H9 (cell line): ENCODE measurements at regions not wholly inside any gene's neighbourhood (a gene's known extent, or its start where the extent isn't known, plus 50 kb on each side); places are given as distances from the start of the nearest gene placed in this dataset.

ENCODE experiments used
- DNase-seq: peaks from one replicate; pipeline ENCODE4 v3.0.0-alpha.2; 2017
- H2AFZ ChIP-seq: one replicate; pipeline ENCODE4 v1.6.1; 2013; ENCODE audit warnings: mild to moderate bottlenecking, low read length, control low read depth, moderate library complexity
- H2AK5ac ChIP-seq: 2 replicates; pipeline ENCODE4 v1.6.1; 2013; ENCODE audit warnings: low read length, control low read depth, mixed read lengths; ENCODE audit not compliant: insufficient read length
- H2BK120ac ChIP-seq: one replicate; pipeline ENCODE4 v1.6.1; 2013; ENCODE audit warnings: low read depth, mild to moderate bottlenecking, low read length, control low read depth, inconsistent platforms; ENCODE audit not compliant: poor library complexity, severe bottlenecking
- H2BK12ac ChIP-seq: 2 replicates; pipeline ENCODE4 v1.6.1; 2013; ENCODE audit warnings: low read length, control low read depth, mixed read lengths, low read depth; ENCODE audit not compliant: insufficient read length
- H2BK15ac ChIP-seq: 2 replicates; pipeline ENCODE4 v1.6.1; 2013; ENCODE audit warnings: low read depth, low read length, control low read depth
- H2BK20ac ChIP-seq: one replicate; pipeline ENCODE4 v1.6.1; 2013; ENCODE audit warnings: low read depth, mild to moderate bottlenecking, low read length, control low read depth, inconsistent platforms; ENCODE audit not compliant: poor library complexity, severe bottlenecking
- H2BK5ac ChIP-seq: 2 replicates; pipeline ENCODE4 v1.6.1; 2013; ENCODE audit warnings: low read length, control low read depth, mixed read lengths; ENCODE audit not compliant: insufficient read length
- H3K14ac ChIP-seq: 2 replicates; pipeline ENCODE4 v1.6.1; 2013; ENCODE audit warnings: low read length, control low read depth; ENCODE audit not compliant: insufficient read depth
- H3K18ac ChIP-seq: 2 replicates; pipeline ENCODE4 v1.6.1; 2013; ENCODE audit warnings: low read depth, mild to moderate bottlenecking, mixed read lengths, low read length, control low read depth; ENCODE audit not compliant: insufficient read length
- H3K23ac ChIP-seq: 2 replicates; pipeline ENCODE4 v1.6.1; 2013; ENCODE audit warnings: low read length, control low read depth, mixed read lengths, low read depth; ENCODE audit not compliant: insufficient read length
- H3K23me2 ChIP-seq: 2 replicates; pipeline ENCODE4 v1.6.1; 2013; ENCODE audit warnings: low read depth, mild to moderate bottlenecking, mixed read lengths, low read length, control low read depth; ENCODE audit not compliant: insufficient read length, poor library complexity, severe bottlenecking
- H3K27ac ChIP-seq: 2 replicates; pipeline ENCODE4 v1.5.1; 2013; ENCODE audit warnings: low read length, control low read depth, mixed read lengths, low read depth; ENCODE audit not compliant: insufficient read length
- H3K27me3 ChIP-seq: 2 replicates; pipeline ENCODE4 v1.6.1; 2013; ENCODE audit warnings: low read length, control low read depth, inconsistent platforms; ENCODE audit not compliant: insufficient read depth
- H3K4ac ChIP-seq: 2 replicates; pipeline ENCODE4 v1.6.1; 2013; ENCODE audit warnings: low read depth, mild to moderate bottlenecking, control low read depth, inconsistent platforms, low read length, moderate library complexity
- H3K4me1 ChIP-seq: 2 replicates; pipeline ENCODE4 v1.6.1; 2013; ENCODE audit warnings: low read length, control low read depth, inconsistent platforms; ENCODE audit not compliant: insufficient read depth
- H3K4me2 ChIP-seq: 2 replicates; pipeline ENCODE4 v1.6.1; 2013; ENCODE audit warnings: low read length, control low read depth, mixed read lengths; ENCODE audit not compliant: insufficient read length, insufficient read depth
- H3K56ac ChIP-seq: 2 replicates; pipeline ENCODE4 v1.6.1; 2013; ENCODE audit warnings: low read depth, mild to moderate bottlenecking, mixed read lengths, low read length, control low read depth; ENCODE audit not compliant: insufficient read length
- H3K79me1 ChIP-seq: 2 replicates; pipeline ENCODE4 v1.6.1; 2013; ENCODE audit warnings: low read depth, mild to moderate bottlenecking, moderate library complexity, low read length, control low read depth, inconsistent platforms; ENCODE audit not compliant: insufficient read depth, poor library complexity, severe bottlenecking
- H3K79me2 ChIP-seq: 2 replicates; pipeline ENCODE4 v1.6.1; 2013; ENCODE audit warnings: low read length, control low read depth, inconsistent platforms; ENCODE audit not compliant: insufficient read depth
- H3K9ac ChIP-seq: 2 replicates; pipeline ENCODE4 v1.6.1; 2013; ENCODE audit warnings: low read length, control low read depth, mixed read lengths; ENCODE audit not compliant: insufficient read length; ENCODE audit errors: extremely low read depth
- H3K9me3 ChIP-seq: one replicate; pipeline ENCODE4 v1.6.1; 2013; ENCODE audit warnings: low read depth, low read length, inconsistent platforms; ENCODE audit not compliant: control insufficient read depth
- H3T11ph ChIP-seq: one replicate; pipeline ENCODE4 v1.6.1; 2013; ENCODE audit warnings: mild to moderate bottlenecking, low read length, control low read depth, inconsistent platforms
- H4K20me1 ChIP-seq: one replicate; pipeline ENCODE4 v1.6.1; 2013; ENCODE audit not compliant: control insufficient read depth, insufficient read length, insufficient read depth
- H4K5ac ChIP-seq: 2 replicates; pipeline ENCODE4 v1.6.1; 2013; ENCODE audit warnings: low read depth, mild to moderate bottlenecking, mixed read lengths, low read length, control low read depth; ENCODE audit not compliant: insufficient read length
- H4K8ac ChIP-seq: replicated peaks from 2 replicates; pipeline ENCODE4 v1.6.1; 2013; ENCODE audit warnings: low read length, control low read depth, mixed read lengths, low read depth; ENCODE audit not compliant: insufficient read length
- H4K91ac ChIP-seq: 2 replicates; pipeline ENCODE4 v1.6.1; 2013; ENCODE audit warnings: low read depth, mild to moderate bottlenecking, moderate library complexity, mixed read lengths, low read length, control low read depth; ENCODE audit not compliant: insufficient read length
- H3K27ac Mint-ChIP-seq, 3 experiments: 2 replicates in 2 of 3; 3 replicates in 1 of 3; pipeline ENCODE4 v1.8.0; 2020 to 2021; ENCODE audit warnings: mixed read lengths in 3 of 3, mild to moderate bottlenecking in 1 of 3, moderate library complexity in 1 of 3
- H3K27me3 Mint-ChIP-seq: 2 replicates; pipeline ENCODE4 v1.8.0; 2021; ENCODE audit warnings: low read depth, mild to moderate bottlenecking, moderate library complexity, mixed read lengths
- H3K36me3 Mint-ChIP-seq, 3 experiments: 2 replicates in 2 of 3; 3 replicates in 1 of 3; pipeline ENCODE4 v1.8.0; 2020 to 2021; ENCODE audit warnings: low read depth in 3 of 3, mixed read lengths in 3 of 3; ENCODE audit not compliant: insufficient read depth in 1 of 3
- H3K4me1 Mint-ChIP-seq, 2 experiments: 2 replicates each; pipeline ENCODE4 v1.8.0; 2020; ENCODE audit warnings: mixed read lengths in 2 of 2
- H3K4me3 Mint-ChIP-seq, 2 experiments: 2 replicates in 1 of 2; 3 replicates in 1 of 2; pipeline ENCODE4 v1.8.0; 2020 to 2021; ENCODE audit warnings: mild to moderate bottlenecking in 2 of 2, mixed read lengths in 2 of 2, moderate library complexity in 1 of 2
- H3K9me3 Mint-ChIP-seq, 2 experiments: 2 replicates in 1 of 2; 3 replicates in 1 of 2; pipeline ENCODE4 v1.8.0; 2020; ENCODE audit warnings: mild to moderate bottlenecking in 2 of 2, mixed read lengths in 2 of 2, moderate library complexity in 1 of 2
- WGBS: extraction: QIAGEN DNeasy Blood & Tissue Kit; methylation state at CpG from one replicate; pipeline ENCODE4 v1.1.7; 2013; ENCODE audit warnings: missing lambda C conversion rate, low lambda C conversion rate, mixed read lengths; ENCODE audit not compliant: insufficient read length; ENCODE audit errors: extremely low coverage; 5-methylcytosine and 5-hydroxymethylcytosine counted together
- TF ChIP-seq, protein P1 (sequence below): fragments of 200-600 bp; sonication (generic); conservative IDR thresholded peaks from 3 replicates; pipeline ENCODE4 v1.8.0; 2021; ENCODE audit warnings: antibody characterized with exemption, mild to moderate bottlenecking

DNA sequence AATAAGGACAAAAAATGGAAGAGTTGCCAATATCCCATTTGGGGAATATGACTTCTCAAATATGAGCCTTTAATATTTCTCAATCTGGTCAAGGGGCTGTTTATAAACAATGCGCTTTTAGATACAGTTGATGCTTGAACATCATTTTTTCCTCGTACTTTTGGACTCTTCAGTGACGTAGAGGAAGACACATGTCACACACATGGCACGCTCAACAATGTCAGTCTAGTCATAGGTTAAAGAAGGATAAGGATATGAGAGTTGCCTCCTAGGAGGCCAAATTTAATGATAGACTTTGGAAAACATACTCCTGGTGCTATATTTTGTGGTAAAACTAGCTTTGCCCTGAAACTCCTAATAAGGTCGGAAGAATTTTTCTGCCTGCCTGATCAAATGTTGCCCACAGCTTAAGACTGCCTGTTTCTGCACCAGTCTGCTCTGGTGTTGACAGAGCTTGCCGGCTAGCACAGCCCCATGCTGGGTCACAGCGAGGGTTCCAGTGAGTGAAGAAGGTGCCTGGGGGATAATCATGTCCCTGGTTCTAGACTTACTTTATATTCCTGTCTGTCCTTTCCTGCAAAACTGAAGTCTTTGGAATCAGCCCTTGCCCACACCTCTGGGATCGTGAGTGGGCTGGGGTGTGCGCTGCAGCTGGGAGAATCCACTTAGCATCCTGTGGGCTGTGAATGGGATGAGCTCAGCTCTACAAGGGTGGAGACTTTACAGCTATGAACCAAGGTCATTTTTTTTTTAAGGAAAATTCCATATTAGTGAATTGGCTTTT, 230.8 kb upstream of the IRX4 start:
- Histone ChIP-seq H3K79me2 (no peaks in the 10 kb centered on the region), H3T11ph (no peak overlapping the region), H3K9ac (no peak overlapping the region), H3K4me2 (no peak overlapping the region), H2AFZ (no peak overlapping the region), H3K23ac (no peak overlapping the region), H2BK120ac (no peak overlapping the region), H3K56ac (no peak overlapping the region), H3K79me1 (no peaks in the 10 kb centered on the region), H3K27ac (no peak overlapping the region), H2BK12ac (no peak overlapping the region), H3K14ac (no peak overlapping the region), H3K9me3 (no peaks in the 10 kb centered on the region), H2AK5ac (no peak overlapping the region), H2BK5ac (no peak overlapping the region), H3K4me1 (no peaks in the 10 kb centered on the region), H2BK15ac (no peak overlapping the region), H4K20me1 (no peaks in the 10 kb centered on the region), H3K4ac (no peak overlapping the region), H3K23me2 (no peaks in the 10 kb centered on the region), H3K18ac (no peak overlapping the region), H2BK20ac (no peak overlapping the region), H3K27me3 (no peaks in the 10 kb centered on the region), H4K91ac (no peak overlapping the region), H4K5ac (no peak overlapping the region), H4K8ac (no peak overlapping the region)
- Mint-ChIP-seq H3K36me3 (peaks cover 0 to 3% (median 0%) of the 10 kb centered on the region in 3 experiments; a peak in 3 of 7 replicates), H3K9me3 (peaks cover 8 to 11% of the 10 kb centered on the region in 2 experiments), H3K4me1 (peaks cover 5 to 6% of the 10 kb centered on the region in 2 experiments; a peak in 2 of 4 replicates), H3K4me3 (no peak overlapping the region), H3K27me3 (peaks cover 11% of the 10 kb centered on the region), H3K27ac (no peak overlapping the region)
- WGBS = no CpG with 5 or more reads among the region's 9 CpGs
- TF ChIP-seq, protein P1, sequence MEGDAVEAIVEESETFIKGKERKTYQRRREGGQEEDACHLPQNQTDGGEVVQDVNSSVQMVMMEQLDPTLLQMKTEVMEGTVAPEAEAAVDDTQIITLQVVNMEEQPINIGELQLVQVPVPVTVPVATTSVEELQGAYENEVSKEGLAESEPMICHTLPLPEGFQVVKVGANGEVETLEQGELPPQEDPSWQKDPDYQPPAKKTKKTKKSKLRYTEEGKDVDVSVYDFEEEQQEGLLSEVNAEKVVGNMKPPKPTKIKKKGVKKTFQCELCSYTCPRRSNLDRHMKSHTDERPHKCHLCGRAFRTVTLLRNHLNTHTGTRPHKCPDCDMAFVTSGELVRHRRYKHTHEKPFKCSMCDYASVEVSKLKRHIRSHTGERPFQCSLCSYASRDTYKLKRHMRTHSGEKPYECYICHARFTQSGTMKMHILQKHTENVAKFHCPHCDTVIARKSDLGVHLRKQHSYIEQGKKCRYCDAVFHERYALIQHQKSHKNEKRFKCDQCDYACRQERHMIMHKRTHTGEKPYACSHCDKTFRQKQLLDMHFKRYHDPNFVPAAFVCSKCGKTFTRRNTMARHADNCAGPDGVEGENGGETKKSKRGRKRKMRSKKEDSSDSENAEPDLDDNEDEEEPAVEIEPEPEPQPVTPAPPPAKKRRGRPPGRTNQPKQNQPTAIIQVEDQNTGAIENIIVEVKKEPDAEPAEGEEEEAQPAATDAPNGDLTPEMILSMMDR = no peak
- DNase-seq = no peak
